ENCODE measurements at regions not wholly inside any gene's neighbourhood (a gene's known extent, or its start where the extent isn't known, plus 50 kb on each side); places are given as distances from the start of the nearest gene placed in this dataset.

GRCh38 chr4:116636917-116637316 is 448.5 kb downstream of the TRAM1L1 start:
- TF ChIP-seq CTCF (IDR thresholded peaks at IDR 0.05) = no peak
- TF ChIP-seq GABPA (IDR thresholded peaks at IDR 0.05; ENCODE audit: low read depth) = no peak
- TF ChIP-seq FOSL2 (IDR thresholded peaks at IDR 0.05; ENCODE audit: borderline replicate concordance, low read depth) = no peak
- no peak for TF ChIP-seq YY1 (IDR thresholded peaks at IDR 0.05; ENCODE audit: low read depth)
- TF ChIP-seq ELF1 (IDR thresholded peaks at IDR 0.05) = no peak
- TF ChIP-seq, protein P1, sequence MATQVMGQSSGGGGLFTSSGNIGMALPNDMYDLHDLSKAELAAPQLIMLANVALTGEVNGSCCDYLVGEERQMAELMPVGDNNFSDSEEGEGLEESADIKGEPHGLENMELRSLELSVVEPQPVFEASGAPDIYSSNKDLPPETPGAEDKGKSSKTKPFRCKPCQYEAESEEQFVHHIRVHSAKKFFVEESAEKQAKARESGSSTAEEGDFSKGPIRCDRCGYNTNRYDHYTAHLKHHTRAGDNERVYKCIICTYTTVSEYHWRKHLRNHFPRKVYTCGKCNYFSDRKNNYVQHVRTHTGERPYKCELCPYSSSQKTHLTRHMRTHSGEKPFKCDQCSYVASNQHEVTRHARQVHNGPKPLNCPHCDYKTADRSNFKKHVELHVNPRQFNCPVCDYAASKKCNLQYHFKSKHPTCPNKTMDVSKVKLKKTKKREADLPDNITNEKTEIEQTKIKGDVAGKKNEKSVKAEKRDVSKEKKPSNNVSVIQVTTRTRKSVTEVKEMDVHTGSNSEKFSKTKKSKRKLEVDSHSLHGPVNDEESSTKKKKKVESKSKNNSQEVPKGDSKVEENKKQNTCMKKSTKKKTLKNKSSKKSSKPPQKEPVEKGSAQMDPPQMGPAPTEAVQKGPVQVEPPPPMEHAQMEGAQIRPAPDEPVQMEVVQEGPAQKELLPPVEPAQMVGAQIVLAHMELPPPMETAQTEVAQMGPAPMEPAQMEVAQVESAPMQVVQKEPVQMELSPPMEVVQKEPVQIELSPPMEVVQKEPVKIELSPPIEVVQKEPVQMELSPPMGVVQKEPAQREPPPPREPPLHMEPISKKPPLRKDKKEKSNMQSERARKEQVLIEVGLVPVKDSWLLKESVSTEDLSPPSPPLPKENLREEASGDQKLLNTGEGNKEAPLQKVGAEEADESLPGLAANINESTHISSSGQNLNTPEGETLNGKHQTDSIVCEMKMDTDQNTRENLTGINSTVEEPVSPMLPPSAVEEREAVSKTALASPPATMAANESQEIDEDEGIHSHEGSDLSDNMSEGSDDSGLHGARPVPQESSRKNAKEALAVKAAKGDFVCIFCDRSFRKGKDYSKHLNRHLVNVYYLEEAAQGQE (IDR thresholded peaks at IDR 0.05; ENCODE audit: low read depth, low read length) = no peak
- no peak for TF ChIP-seq NRF1 (IDR thresholded peaks at IDR 0.05; ENCODE audit: low read depth, low read length)
- TF ChIP-seq SIN3A (IDR thresholded peaks at IDR 0.05; ENCODE audit: borderline replicate concordance, low read depth, low read length) = no peak
- TF ChIP-seq TCF12 (IDR thresholded peaks at IDR 0.05) = no peak
- no peak for TF ChIP-seq TEAD4 (IDR thresholded peaks at IDR 0.05; ENCODE audit: borderline replicate concordance, insufficient read depth)
- TF ChIP-seq IRF3 (IDR thresholded peaks at IDR 0.05; ENCODE audit: low read depth, low read length) = no peak
- no peak for TF ChIP-seq POLR2AphosphoS5 (IDR thresholded peaks at IDR 0.05; ENCODE audit: low read depth, low read length)
